AG04449 (cell line): ENCODE measurements at regions not wholly inside any gene's neighbourhood (a gene's known extent, or its start where the extent isn't known, plus 50 kb on each side); places are given as distances from the start of the nearest gene placed in this dataset.

ENCODE experiments used
- CTCF ChIA-PET: fragments of 350-600 bp; formaldehyde crosslinking; extraction: SDS; loops from one replicate; lab custom pipeline; 2021; ENCODE audit warnings: antibody characterized with exemption; lab: Yijun Ruan, JAX
- POLR2A ChIA-PET: fragments of 400-600, 350-600 bp; formaldehyde crosslinking; extraction: SDS; loops from one replicate; lab custom pipeline; 2020; ENCODE audit warnings: antibody characterized with exemption, inconsistent platforms; lab: Yijun Ruan, JAX
- DNase-seq: peaks from one replicate; pipeline ENCODE4 v3.0.0-alpha.2; 2010; ENCODE audit warnings: low read depth, low spot score
- H3K4me3 ChIP-seq: 2 replicates; pipeline ENCODE4 v1.5.1; 2011; ENCODE audit warnings: low read depth, mild to moderate bottlenecking, control low read depth, low read length
- CTCF ChIP-seq: IDR thresholded peaks from one replicate; pipeline ENCODE4 v1.5.1; 2011; ENCODE audit warnings: mild to moderate bottlenecking, moderate library complexity, low read length, control low read depth, inconsistent platforms; ENCODE audit not compliant: insufficient read depth; ENCODE audit errors: missing control alignments

GRCh38 chr3:164208821-164209220 is 869.5 kb downstream of the SI start:
- no peak for TF ChIP-seq CTCF
- H3K4me3 ChIP-seq: no peak overlapping the region
- DNase-seq: no peak
- ChIA-PET POLR2A (no interaction called here), CTCF (no interaction called here)

GRCh38 chr3:164208048-164208447 is 870.2 kb downstream of the SI start:
- DNase-seq: no peak
- ChIA-PET CTCF (no interaction called here), POLR2A (no interaction called here)
- no peak overlapping the region for H3K4me3 ChIP-seq
- TF ChIP-seq CTCF: no peak

- H3K4me3 ChIP-seq: no peak overlapping the region
- POLR2A ChIA-PET: no interaction called here
- CTCF ChIA-PET: no interaction called here
- TF ChIP-seq CTCF: no peak
- DNase-seq: no peak
Observed at GRCh38 chr3:164200053-164200823, 878.1 kb downstream of the SI start.

GRCh38 chr3:164196477-164196876 is 881.8 kb downstream of the SI start:
- ChIA-PET CTCF (no interaction called here), POLR2A (no interaction called here)
- no peak overlapping the region for H3K4me3 ChIP-seq
- TF ChIP-seq CTCF: no peak
- DNase-seq: no peak

GRCh38 chr3:164194842-164195241 is 883.5 kb downstream of the SI start:
- ChIA-PET POLR2A (no interaction called here), CTCF (no interaction called here)
- DNase-seq: no peak
- no peak for TF ChIP-seq CTCF
- H3K4me3 ChIP-seq: no peak overlapping the region

GRCh38 chr3:164192974-164193373 is 885.3 kb downstream of the SI start:
- DNase-seq: no peak
- ChIA-PET POLR2A (no interaction called here), CTCF (no interaction called here)
- no peak for TF ChIP-seq CTCF
- H3K4me3 ChIP-seq: no peak overlapping the region
